RWPE2 (cell line): ENCODE measurements at regions not wholly inside any gene's neighbourhood (a gene's known extent, or its start where the extent isn't known, plus 50 kb on each side); places are given as distances from the start of the nearest gene placed in this dataset.
A peak's percentile ranks its signal among the peaks of the same experiment; 100 is the strongest.

Source experiments
- ATAC-seq: fragments of 200-7000 bp; cut with Tn5 transposase; 3 replicates; pipeline ENCODE4 v1.9.1; 2021; ENCODE audit warnings: low read depth
- DNase-seq: peaks from one replicate; pipeline ENCODE4 v3.0.0-alpha.2; 2020; ENCODE audit warnings: low spot score
- H3K27ac ChIP-seq: fragments of 450-650 bp; 2 replicates; pipeline ENCODE4 v1.5.1; 2017; ENCODE audit warnings: mild to moderate bottlenecking; ENCODE audit not compliant: poor library complexity, severe bottlenecking
- H3K27me3 ChIP-seq: fragments of 250-450 bp; sonication (Bioruptor Pico); 2 replicates; pipeline ENCODE4 v1.5.1; 2021; ENCODE audit warnings: mild to moderate bottlenecking, moderate library complexity; ENCODE audit not compliant: insufficient read depth, poor library complexity, severe bottlenecking
- H3K36me3 ChIP-seq: fragments of 250-450 bp; sonication (Bioruptor Pico); 2 replicates; pipeline ENCODE4 v1.5.1; 2020; ENCODE audit warnings: low read depth, mild to moderate bottlenecking, moderate library complexity
- H3K4me1 ChIP-seq: fragments of 250-450 bp; sonication (Bioruptor Pico); 2 replicates; pipeline ENCODE4 v1.5.1; 2021; ENCODE audit warnings: mild to moderate bottlenecking, moderate library complexity; ENCODE audit not compliant: insufficient read depth, poor library complexity, severe bottlenecking
- H3K4me3 ChIP-seq: fragments of 250-450 bp; sonication (Bioruptor Pico); 2 replicates; pipeline ENCODE4 v1.5.1; 2021; ENCODE audit warnings: mild to moderate bottlenecking, moderate library complexity; ENCODE audit not compliant: severe bottlenecking
- H3K9me3 ChIP-seq: fragments of 250-450 bp; sonication (Bioruptor Pico); 2 replicates; pipeline ENCODE4 v1.5.1; 2021; ENCODE audit warnings: mild to moderate bottlenecking, moderate library complexity; ENCODE audit not compliant: severe bottlenecking
- TF ChIP-seq, protein P1 (sequence below): fragments of 450-650 bp; IDR thresholded peaks from one replicate; pipeline ENCODE4 v1.5.1; 2017; ENCODE audit warnings: mild to moderate bottlenecking, moderate library complexity; ENCODE audit not compliant: poor library complexity, severe bottlenecking

DNA sequence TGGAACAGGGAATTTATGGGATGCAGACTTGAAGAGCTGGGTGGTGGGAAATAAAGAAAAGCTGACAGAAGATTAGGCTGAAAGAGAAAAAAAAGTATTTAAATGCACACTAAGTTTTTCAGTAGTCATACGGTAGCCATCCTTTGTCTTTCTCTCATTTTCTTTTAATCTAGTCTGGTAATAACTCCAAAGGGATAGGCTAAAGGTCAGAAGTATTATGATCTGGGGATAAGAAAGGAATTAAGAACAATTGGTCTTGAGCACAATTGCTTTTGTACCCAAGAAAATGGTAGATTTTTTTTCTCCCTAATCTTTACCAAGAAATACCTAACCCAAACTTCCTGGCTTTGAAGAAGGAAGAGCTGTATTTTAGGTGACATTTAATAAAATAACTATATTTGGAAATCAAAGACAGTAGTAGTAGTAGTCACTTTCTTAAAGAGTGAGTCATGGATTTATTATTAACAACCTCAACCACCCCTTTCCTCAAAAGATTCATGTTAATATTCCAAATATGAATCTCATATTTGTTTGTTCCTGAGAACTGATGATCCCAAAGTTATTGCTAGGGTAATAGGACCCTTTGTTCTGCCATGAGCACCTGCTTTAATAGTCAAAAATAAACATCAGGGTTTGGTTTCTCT is 120.2 kb upstream of the ODAD2 start:
- Histone ChIP-seq H3K4me1 (peaks cover 26% of the 10 kb centered on the region), H3K4me3 (no peak overlapping the region), H3K27ac (peak overlapping the region; percentile 63), H3K36me3 (no peaks in the 10 kb centered on the region), H3K9me3 (peaks cover 2% of the 10 kb centered on the region), H3K27me3 (no peaks in the 10 kb centered on the region)
- ATAC-seq, result no peak
- TF ChIP-seq, protein P1, sequence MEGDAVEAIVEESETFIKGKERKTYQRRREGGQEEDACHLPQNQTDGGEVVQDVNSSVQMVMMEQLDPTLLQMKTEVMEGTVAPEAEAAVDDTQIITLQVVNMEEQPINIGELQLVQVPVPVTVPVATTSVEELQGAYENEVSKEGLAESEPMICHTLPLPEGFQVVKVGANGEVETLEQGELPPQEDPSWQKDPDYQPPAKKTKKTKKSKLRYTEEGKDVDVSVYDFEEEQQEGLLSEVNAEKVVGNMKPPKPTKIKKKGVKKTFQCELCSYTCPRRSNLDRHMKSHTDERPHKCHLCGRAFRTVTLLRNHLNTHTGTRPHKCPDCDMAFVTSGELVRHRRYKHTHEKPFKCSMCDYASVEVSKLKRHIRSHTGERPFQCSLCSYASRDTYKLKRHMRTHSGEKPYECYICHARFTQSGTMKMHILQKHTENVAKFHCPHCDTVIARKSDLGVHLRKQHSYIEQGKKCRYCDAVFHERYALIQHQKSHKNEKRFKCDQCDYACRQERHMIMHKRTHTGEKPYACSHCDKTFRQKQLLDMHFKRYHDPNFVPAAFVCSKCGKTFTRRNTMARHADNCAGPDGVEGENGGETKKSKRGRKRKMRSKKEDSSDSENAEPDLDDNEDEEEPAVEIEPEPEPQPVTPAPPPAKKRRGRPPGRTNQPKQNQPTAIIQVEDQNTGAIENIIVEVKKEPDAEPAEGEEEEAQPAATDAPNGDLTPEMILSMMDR, result no peak
- DNase-seq, result no peak

GRCh38 chr10:28113202-28113601 is 114.3 kb upstream of the ODAD2 start:
- Histone ChIP-seq H3K27ac (no peak overlapping the region), H3K4me3 (no peak overlapping the region), H3K4me1 (peaks cover 16% of the 10 kb centered on the region), H3K36me3 (no peaks in the 10 kb centered on the region), H3K9me3 (peaks cover 2% of the 10 kb centered on the region), H3K27me3 (no peaks in the 10 kb centered on the region)
- TF ChIP-seq, protein P1, result no peak
- DNase-seq, result no peak
- no peak for ATAC-seq

GRCh38 chr10:28111712-28112111 is 112.8 kb upstream of the ODAD2 start:
- Histone ChIP-seq H3K36me3 (no peaks in the 10 kb centered on the region), H3K4me1 (peaks cover 16% of the 10 kb centered on the region), H3K27me3 (no peaks in the 10 kb centered on the region), H3K9me3 (no peaks in the 10 kb centered on the region), H3K4me3 (no peak overlapping the region), H3K27ac (no peak overlapping the region)
- DNase-seq (no peak), ATAC-seq (peak; percentile 70; the same call in 2 of the 3 replicates)
- TF ChIP-seq, protein P1, result no peak

- no peaks in the 10 kb centered on the region for H3K4me1 ChIP-seq
- no peaks in the 10 kb centered on the region for H3K27me3 ChIP-seq
- TF ChIP-seq, protein P1, result no peak
- no peaks in the 10 kb centered on the region for H3K9me3 ChIP-seq
- H3K4me3 ChIP-seq, result no peak overlapping the region
- H3K36me3 ChIP-seq, result no peaks in the 10 kb centered on the region
- no peak for DNase-seq
- no peak overlapping the region for H3K27ac ChIP-seq
- ATAC-seq, result no peak
Observed at GRCh38 chr10:28105561-28105960, 106.7 kb upstream of the ODAD2 start.

DNA sequence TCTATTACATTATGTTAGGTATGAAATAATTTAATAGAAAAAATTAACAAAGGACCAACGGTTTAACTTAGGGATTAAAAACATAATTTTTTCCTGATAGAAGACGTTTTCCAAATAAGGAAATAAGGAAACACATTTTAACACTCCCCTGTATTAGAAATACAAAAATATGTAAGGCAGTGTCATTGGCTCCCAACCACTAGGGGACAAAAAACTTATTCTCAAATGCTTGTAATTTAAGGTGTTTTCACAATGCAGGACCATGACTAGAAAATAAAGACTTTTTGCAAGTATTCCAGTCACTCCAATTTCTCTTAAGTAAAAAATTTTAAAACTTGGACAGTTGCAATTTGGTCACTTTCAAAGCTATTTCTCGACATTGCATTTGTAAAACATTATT is 98.8 kb upstream of the ODAD2 start:
- DNase-seq (no peak), ATAC-seq (no peak)
- no peaks in the 10 kb centered on the region for H3K36me3 ChIP-seq
- no peak overlapping the region for H3K27ac ChIP-seq
- TF ChIP-seq, protein P1, result no peak
- H3K4me3 ChIP-seq, result no peak overlapping the region
- no peaks in the 10 kb centered on the region for H3K27me3 ChIP-seq
- no peaks in the 10 kb centered on the region for H3K4me1 ChIP-seq
- H3K9me3 ChIP-seq, result no peaks in the 10 kb centered on the region
